ENCODE measurements at regions not wholly inside any gene's neighbourhood (a gene's known extent, or its start where the extent isn't known, plus 50 kb on each side); places are given as distances from the start of the nearest gene placed in this dataset.
A peak's percentile ranks its signal among the peaks of the same experiment; 100 is the strongest.

GRCh38 chr13:106415442-106415841 lies 120.0 kb downstream of the EFNB2 start:
- H3K4me2 ChIP-seq (ENCODE audit: low read depth, low read length): no peak overlapping the region
- dilution Hi-C loops (cut with HindIII; ENCODE audit: low sequenced_read_pairs, unreplicated experiment): no loop called here

More at GRCh38 chr13:106415442-106415841, 120.0 kb downstream of the EFNB2 start:
- no peaks in the 10 kb centered on the region for H4K20me1 ChIP-seq (ENCODE audit: insufficient read depth, low read length)
- no peak overlapping the region for H4K5ac ChIP-seq (ENCODE audit: low read depth, low read length)
- H3K9me1 ChIP-seq (ENCODE audit: insufficient read depth, low read length): no peaks in the 10 kb centered on the region
- H2BK120ac ChIP-seq (ENCODE audit: low read depth, low read length): no peak overlapping the region
- H2BK20ac ChIP-seq (ENCODE audit: low read depth, low read length): no peak overlapping the region
- no CpG with 5 or more reads among the region's 4 CpGs for WGBS, 2 experiments (ENCODE audit: extremely low coverage in 2 of 2, insufficient read length in 1 of 2)
- no peaks in the 10 kb centered on the region for H3K79me1 ChIP-seq (ENCODE audit: low read depth in 1 of 2, low read length in 2 of 2)
- no peaks in the 10 kb centered on the region for H3K4me1 ChIP-seq (ENCODE audit: control insufficient read depth, insufficient read depth, low read length)
- CTCF ChIA-PET: no interaction called here
- H2BK5ac ChIP-seq (ENCODE audit: low read depth, low read length, poor library complexity, severe bottlenecking): no peak overlapping the region
- H2AFZ ChIP-seq (replicated peaks; ENCODE audit: low read length, poor library complexity): no peak overlapping the region
- no TSS peak for BruUV-seq (replicated peaks)
- no peak overlapping the region for H3K27ac ChIP-seq (ENCODE audit: insufficient read depth, low read length)
- no peak overlapping the region for H2AK9ac ChIP-seq (replicated peaks; ENCODE audit: low read depth, low read length, poor library complexity)
- no peak overlapping the region for H3K4ac ChIP-seq (ENCODE audit: low read depth, low read length)
- in situ Hi-C loops (cut with MboI; ENCODE audit: low sequenced_read_pairs): no loop called here
- no peak overlapping the region for H2BK15ac ChIP-seq (ENCODE audit: low read depth, low read length)
- H3K9ac ChIP-seq (ENCODE audit: low read depth, low read length): no peak overlapping the region
- H3K56ac ChIP-seq (ENCODE audit: extremely low read depth, insufficient read depth, low read length): no peak overlapping the region
- no peak overlapping the region for H3K23ac ChIP-seq (ENCODE audit: low read depth, low read length)
- H3K4me3 ChIP-seq (ENCODE audit: insufficient read depth, low read depth, low read length): no peak overlapping the region
- H3K9me3 ChIP-seq (ENCODE audit: control insufficient read depth, insufficient read depth, low read length): no peaks in the 10 kb centered on the region
- peak; percentile 11 for DNase-seq
- peaks cover 5% of the 10 kb centered on the region for H3K27me3 ChIP-seq (ENCODE audit: control insufficient read depth, insufficient read depth, low read length)
- TF ChIP-seq SMC3 (IDR thresholded peaks at IDR 0.05; ENCODE audit: low read depth, low read length) (no peak), BHLHE40 (IDR thresholded peaks at IDR 0.05; ENCODE audit: low read depth, low read length) (no peak), RCOR1 (IDR thresholded peaks at IDR 0.05; ENCODE audit: insufficient replicate concordance, low read length) (no peak), MAFK (IDR thresholded peaks at IDR 0.05; ENCODE audit: low read depth, low read length) (no peak), CHD1 (IDR thresholded peaks at IDR 0.05; ENCODE audit: low read depth, low read length) (no peak), RFX5 (IDR thresholded peaks at IDR 0.05; ENCODE audit: low read depth, low read length) (no peak), CTCF (conservative IDR thresholded peaks at IDR 0.05; ENCODE audit: low read depth, low read length) (no peak), NFE2L2 (IDR thresholded peaks at IDR 0.05; ENCODE audit: low read depth, low read length) (no peak), MXI1 (IDR thresholded peaks at IDR 0.05; ENCODE audit: borderline replicate concordance, low read depth, low read length) (no peak), CEBPB (IDR thresholded peaks at IDR 0.05; ENCODE audit: low read depth, low read length) (no peak)
- no peak overlapping the region for H3K18ac ChIP-seq (ENCODE audit: low read depth, low read length)
- no peak overlapping the region for H3K14ac ChIP-seq (replicated peaks; ENCODE audit: low read depth, low read length)
- H4K8ac ChIP-seq (ENCODE audit: low read depth in 2 of 2, low read length in 2 of 2): no peak overlapping the region
- no peak overlapping the region for H2AK5ac ChIP-seq (ENCODE audit: low read depth, low read length)
- intact Hi-C loops (cut with micrococcal nuclease): no loop called here
- no peak overlapping the region for H4K91ac ChIP-seq (ENCODE audit: insufficient read depth, low read depth, low read length)
- POLR2A ChIA-PET (ENCODE audit: unreplicated experiment): no interaction called here
- H3K36me3 ChIP-seq (ENCODE audit: control insufficient read depth, insufficient read depth, low read length): no peaks in the 10 kb centered on the region
- ATAC-seq (ENCODE audit: low read depth): no peak

Measured in IMR-90 (cell line).